Loucy (cell line): ENCODE measurements at regions not wholly inside any gene's neighbourhood (a gene's known extent, or its start where the extent isn't known, plus 50 kb on each side); places are given as distances from the start of the nearest gene placed in this dataset.

Source experiments
- EZH2phosphoT487 ChIP-seq: fragments of 200-600 bp; IDR thresholded peaks from 2 replicates; pipeline ENCODE4 v1.6.1; 2018; ENCODE audit warnings: antibody characterized with exemption, mild to moderate bottlenecking, moderate library complexity, borderline replicate concordance
- TF ChIP-seq, protein P1 (sequence below): fragments of 200-600 bp; sonication (generic); conservative IDR thresholded peaks from 2 replicates; pipeline ENCODE4 v1.5.1; 2014; ENCODE audit warnings: mild to moderate bottlenecking, antibody characterized with exemption, low read length

DNA sequence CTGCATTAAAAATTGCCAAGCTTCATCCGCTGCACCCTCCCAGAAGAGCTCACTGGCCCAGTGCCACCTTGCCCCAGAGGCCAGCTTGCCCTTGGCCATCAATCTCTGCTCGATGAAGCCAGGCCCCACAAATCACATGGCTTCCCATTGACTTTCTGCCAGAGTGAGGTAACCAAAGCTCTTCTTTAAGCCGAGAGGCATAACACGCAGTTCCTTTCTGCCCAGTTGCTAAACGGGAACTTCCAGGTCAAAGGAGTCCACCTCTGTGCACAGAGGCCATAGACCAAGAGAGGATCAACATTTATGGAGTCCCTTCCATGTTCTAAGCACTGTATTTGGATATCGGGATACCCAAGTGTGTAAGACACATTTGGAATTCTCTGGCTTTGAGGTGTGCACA, 208.8 kb downstream of the KIF4B start:
- TF ChIP-seq, protein P1, sequence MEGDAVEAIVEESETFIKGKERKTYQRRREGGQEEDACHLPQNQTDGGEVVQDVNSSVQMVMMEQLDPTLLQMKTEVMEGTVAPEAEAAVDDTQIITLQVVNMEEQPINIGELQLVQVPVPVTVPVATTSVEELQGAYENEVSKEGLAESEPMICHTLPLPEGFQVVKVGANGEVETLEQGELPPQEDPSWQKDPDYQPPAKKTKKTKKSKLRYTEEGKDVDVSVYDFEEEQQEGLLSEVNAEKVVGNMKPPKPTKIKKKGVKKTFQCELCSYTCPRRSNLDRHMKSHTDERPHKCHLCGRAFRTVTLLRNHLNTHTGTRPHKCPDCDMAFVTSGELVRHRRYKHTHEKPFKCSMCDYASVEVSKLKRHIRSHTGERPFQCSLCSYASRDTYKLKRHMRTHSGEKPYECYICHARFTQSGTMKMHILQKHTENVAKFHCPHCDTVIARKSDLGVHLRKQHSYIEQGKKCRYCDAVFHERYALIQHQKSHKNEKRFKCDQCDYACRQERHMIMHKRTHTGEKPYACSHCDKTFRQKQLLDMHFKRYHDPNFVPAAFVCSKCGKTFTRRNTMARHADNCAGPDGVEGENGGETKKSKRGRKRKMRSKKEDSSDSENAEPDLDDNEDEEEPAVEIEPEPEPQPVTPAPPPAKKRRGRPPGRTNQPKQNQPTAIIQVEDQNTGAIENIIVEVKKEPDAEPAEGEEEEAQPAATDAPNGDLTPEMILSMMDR: no peak
- TF ChIP-seq EZH2phosphoT487: no peak
